GM12878 (cell line): ENCODE measurements at regions not wholly inside any gene's neighbourhood (a gene's known extent, or its start where the extent isn't known, plus 50 kb on each side); places are given as distances from the start of the nearest gene placed in this dataset.

Experiments
- ATAC-seq: fragments of 200-7000 bp; cut with Tn5 transposase; 3 replicates; pipeline ENCODE4 v1.9.1; 2020; ENCODE audit warnings: mild to moderate bottlenecking, moderate library complexity
- BruUV-seq: library from RNA; stranded (reverse); fragments of 400-500 nt; replicated peaks from 2 replicates; lab custom pipeline; 2021; lab: Mats Ljungman, UMichigan
- CTCF ChIA-PET: fragments of 300-600 bp; sonication (Branson Sonifier 250); formaldehyde crosslinking; extraction: SDS; loops from one replicate; lab custom pipeline; 2021; ENCODE audit warnings: inconsistent platforms; lab: Yijun Ruan, JAX
- POLR2A ChIA-PET: fragments of 350-600 bp; formaldehyde crosslinking; extraction: SDS; loops from one replicate; lab custom pipeline; 2021; ENCODE audit warnings: inconsistent platforms; lab: Charles Lee
- RAD21 ChIA-PET: fragments of 300-600 bp; sonication (Branson Sonifier 250); formaldehyde crosslinking; loops from one replicate; lab custom pipeline; 2023; ENCODE audit warnings: antibody characterized with exemption; ENCODE audit not compliant: unreplicated experiment; lab: Charles Lee
- SMC1A ChIA-PET: fragments of 300-600 bp; sonication (Branson Sonifier 250); formaldehyde crosslinking; loops from one replicate; lab custom pipeline; 2023; ENCODE audit not compliant: unreplicated experiment, uncharacterized antibody; lab: Charles Lee
- DNase-seq: peaks from one replicate; pipeline ENCODE4 v3.0.0-alpha.2; 2011; ENCODE audit warnings: low read depth, low spot score
- FAIRE-seq: peaks from 3 replicates; lab custom pipeline; 2011; peaks lifted over from hg19 to GRCh38; lab: Jason Lieb, UNC
- H2AFZ ChIP-seq: 2 replicates; pipeline ENCODE4 v1.6.0; 2011; ENCODE audit warnings: low read depth, low read length, control low read depth; ENCODE audit not compliant: control insufficient read depth
- H3K27ac ChIP-seq: 2 replicates; pipeline ENCODE4 v1.5.1; 2011; ENCODE audit warnings: control low read depth; ENCODE audit not compliant: control insufficient read depth, insufficient read depth
- H3K27me3 ChIP-seq, 2 experiments: replicated peaks in 1 of 2; 2 replicates each; pipeline versions ENCODE4 v1.6.0 to v1.6.1; 2011; ENCODE audit warnings: low read length in 1 of 2; ENCODE audit not compliant: control insufficient read depth in 2 of 2, insufficient read depth in 2 of 2
- H3K36me3 ChIP-seq, 2 experiments: 2 replicates each; pipeline ENCODE4 v1.5.1; 2011; ENCODE audit warnings: low read length in 1 of 2; ENCODE audit not compliant: control insufficient read depth in 2 of 2, insufficient read depth in 2 of 2
- H3K4me1 ChIP-seq: 2 replicates; pipeline ENCODE4 v1.6.1; 2011; ENCODE audit warnings: mild to moderate bottlenecking, low read length, moderate library complexity, mixed read lengths; ENCODE audit not compliant: control insufficient read depth, insufficient read depth
- H3K4me2 ChIP-seq: 2 replicates; pipeline ENCODE4 v1.6.0; 2011; ENCODE audit warnings: control low read depth; ENCODE audit not compliant: control insufficient read depth, insufficient read depth
- H3K4me3 ChIP-seq: fragments of 200-600 bp; sonication (generic); 2 replicates; pipeline ENCODE4 v1.5.1; 2016
- H3K79me2 ChIP-seq: 2 replicates; pipeline ENCODE4 v1.6.0; 2011; ENCODE audit warnings: low read length; ENCODE audit not compliant: control insufficient read depth, insufficient read depth
- H3K9ac ChIP-seq: 2 replicates; pipeline ENCODE4 v1.8.0; 2011; ENCODE audit warnings: low read length, control low read depth, mixed read lengths; ENCODE audit not compliant: control insufficient read depth, insufficient read depth
- H3K9me3 ChIP-seq: replicated peaks from 3 replicates; pipeline ENCODE4 v1.5.1; 2011; ENCODE audit warnings: mild to moderate bottlenecking, low read length; ENCODE audit not compliant: control insufficient read depth, insufficient read depth
- H4K20me1 ChIP-seq: 2 replicates; pipeline ENCODE4 v1.6.0; 2011; ENCODE audit not compliant: control insufficient read depth, insufficient read depth
- ASH2L ChIP-seq: fragments of 300-600, 200-600 bp; sonication (generic); IDR thresholded peaks from 2 replicates; pipeline ENCODE4 v1.6.1; 2017; ENCODE audit warnings: low read depth, mild to moderate bottlenecking, borderline replicate concordance
- ATF7 ChIP-seq: fragments of 450-650 bp; IDR thresholded peaks from 2 replicates; pipeline ENCODE4 v1.6.1; 2016; ENCODE audit warnings: low read depth, mild to moderate bottlenecking
- CBFB ChIP-seq: IDR thresholded peaks from 2 replicates; pipeline ENCODE4 v1.6.1; 2016; ENCODE audit warnings: antibody characterized with exemption, low read depth
- CREB1 ChIP-seq: IDR thresholded peaks from 2 replicates; pipeline ENCODE4 v1.6.1; 2012; ENCODE audit warnings: low read depth, mild to moderate bottlenecking, inconsistent platforms
- FOXK2 ChIP-seq: fragments of 450-650 bp; IDR thresholded peaks from 2 replicates; pipeline ENCODE4 v1.6.1; 2017; ENCODE audit warnings: mild to moderate bottlenecking, moderate library complexity
- IRF4 ChIP-seq: IDR thresholded peaks from 2 replicates; pipeline ENCODE4 v1.6.1; 2011; ENCODE audit warnings: low read depth, low read length
- JUNB ChIP-seq: IDR thresholded peaks from 2 replicates; pipeline ENCODE4 v1.6.1; 2016; ENCODE audit warnings: antibody characterized with exemption, mild to moderate bottlenecking
- MYB ChIP-seq: fragments of 150-350 bp; IDR thresholded peaks from 2 replicates; pipeline ENCODE4 v1.6.1; 2014; ENCODE audit warnings: mild to moderate bottlenecking, low read depth, low read length, borderline replicate concordance
- NR2F1 ChIP-seq: fragments of 450-650 bp; conservative IDR thresholded peaks from 2 replicates; pipeline ENCODE4 v1.6.1; 2017; ENCODE audit warnings: mild to moderate bottlenecking
- RBBP5 ChIP-seq: fragments of 200-600 bp; sonication (generic); conservative IDR thresholded peaks from 2 replicates; pipeline ENCODE4 v1.6.1; 2016
- TARDBP ChIP-seq: IDR thresholded peaks from 2 replicates; pipeline ENCODE4 v1.6.1; 2016; ENCODE audit warnings: borderline replicate concordance
- TBL1XR1 ChIP-seq: IDR thresholded peaks from 2 replicates; pipeline ENCODE4 v1.6.1; 2012; ENCODE audit warnings: low read depth, low read length, improper control_type of control experiment
- TCF3 ChIP-seq: IDR thresholded peaks from 2 replicates; pipeline ENCODE4 v1.6.1; 2012; ENCODE audit warnings: low read depth, mild to moderate bottlenecking, low read length, borderline replicate concordance; ENCODE audit not compliant: insufficient read depth
- ZNF207 ChIP-seq: fragments of 450-650 bp; IDR thresholded peaks from 2 replicates; pipeline ENCODE4 v1.6.1; 2014; ENCODE audit warnings: antibody characterized with exemption, mild to moderate bottlenecking, borderline replicate concordance
- ZNF622 ChIP-seq: fragments of 450-650 bp; IDR thresholded peaks from 2 replicates; pipeline ENCODE4 v1.6.1; 2017; ENCODE audit warnings: mild to moderate bottlenecking, inconsistent platforms
- WGBS: methylation state at CpG from one replicate; pipeline ENCODE4 v1.1.6; 2016; ENCODE audit warnings: low lambda C conversion rate; ENCODE audit not compliant: insufficient replicate concordance, insufficient coverage; ENCODE audit errors: missing lambda C conversion rate; 5-methylcytosine and 5-hydroxymethylcytosine counted together
- in situ Hi-C: fragments of 300-500 bp; cut with MboI; formaldehyde crosslinking; loops from 9 replicates; pipeline ENCODE4 v1.14.3; 2018; ENCODE audit warnings: mixed read lengths
- intact Hi-C: fragments of 100-400 bp; cut with micrococcal nuclease; formaldehyde crosslinking; loops from one replicate; pipeline ENCODE4 v1.14.2; 2022; ENCODE audit not compliant: unreplicated experiment
- TF ChIP-seq, protein P1 (sequence below): fragments of 450-650 bp; IDR thresholded peaks from 2 replicates; pipeline ENCODE4 v1.6.1; 2017; ENCODE audit warnings: mild to moderate bottlenecking, low read depth, inconsistent platforms; ENCODE audit not compliant: poor library complexity, severe bottlenecking
- TF ChIP-seq, protein P2 (sequence below): fragments of 450-650 bp; IDR thresholded peaks from 2 replicates; pipeline ENCODE4 v1.6.1; 2017; ENCODE audit warnings: borderline replicate concordance

DNA sequence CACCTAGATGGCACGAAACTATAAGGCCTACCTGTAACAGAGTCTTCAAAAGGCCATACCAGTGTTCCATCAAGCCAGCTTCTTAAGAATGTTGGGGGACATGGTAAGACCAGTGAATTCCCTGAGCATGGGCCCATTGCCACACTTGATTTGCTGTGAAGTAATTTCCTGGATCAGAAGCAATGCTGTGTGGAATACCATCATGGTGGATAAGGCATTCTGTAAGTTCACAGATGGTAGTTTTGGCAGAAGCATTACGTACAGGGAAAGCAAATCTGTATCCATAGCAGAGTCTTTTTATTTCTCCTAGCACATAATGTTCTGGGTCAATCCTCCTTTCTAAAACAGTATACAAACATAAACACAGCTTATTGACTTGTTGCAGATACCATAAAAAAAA is 89.1 kb upstream of the MAST4 start:
- in situ Hi-C loops = no loop called here
- ChIA-PET POLR2A (no interaction called here), CTCF (interaction anchor here (1.0 kb wide), 1 partner anchor 9 kb away, joined by 3 read pairs; no protein-coding TSS in a partner anchor)

DNA sequence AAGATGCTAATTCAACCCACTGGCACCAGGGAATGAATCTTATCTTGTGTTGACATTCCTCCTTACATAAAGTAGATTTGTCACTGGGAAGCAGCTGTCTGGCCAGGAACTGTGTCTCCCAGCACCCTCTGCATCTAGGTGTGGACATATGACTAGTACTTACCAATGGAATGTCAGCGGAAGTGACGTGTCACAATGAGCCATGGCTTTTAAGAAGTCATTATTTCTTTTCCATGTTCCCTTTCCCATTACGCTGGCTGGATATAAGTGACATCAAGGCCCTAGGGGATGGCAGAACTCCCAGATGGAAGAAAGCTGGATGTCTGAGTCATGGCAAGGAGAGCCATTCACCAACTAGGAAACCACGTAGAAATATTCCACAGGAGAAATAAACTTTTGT is 84.7 kb upstream of the MAST4 start:
- Histone ChIP-seq H4K20me1 (no peaks in the 10 kb centered on the region), H3K27me3 (peaks cover 0 to 7% of the 10 kb centered on the region in 2 experiments; a peak in 1 of 4 replicates), H3K27ac (no peak overlapping the region), H3K4me1 (no peaks in the 10 kb centered on the region), H3K36me3 (no peaks in the 10 kb centered on the region), H2AFZ (no peak overlapping the region), H3K4me3 (no peak overlapping the region), H3K9me3 (no peaks in the 10 kb centered on the region), H3K79me2 (no peaks in the 10 kb centered on the region), H3K4me2 (no peak overlapping the region), H3K9ac (no peak overlapping the region)
- in situ Hi-C loops = no loop called here
- intact Hi-C loops = no loop called here
- 33% methylated on average over 4 of the region's 4 CpGs for WGBS
- no TSS peak for BruUV-seq
- SMC1A ChIA-PET = no interaction called here
- DNase-seq (no peak), ATAC-seq (no peak), FAIRE-seq (no peak)
- CTCF ChIA-PET = no interaction called here
- RAD21 ChIA-PET = no interaction called here
- POLR2A ChIA-PET = no interaction called here
- no peak for TF ChIP-seq FOXK2
- no peak for TF ChIP-seq JUNB
- no peak for TF ChIP-seq CBFB
- TF ChIP-seq ZNF622 = no peak
- no peak for TF ChIP-seq ZNF207
- TF ChIP-seq TARDBP = no peak
- TF ChIP-seq ASH2L = no peak
- TF ChIP-seq CREB1 = no peak
- no peak for TF ChIP-seq RBBP5
- no peak for TF ChIP-seq ATF7
- TF ChIP-seq, protein P1, sequence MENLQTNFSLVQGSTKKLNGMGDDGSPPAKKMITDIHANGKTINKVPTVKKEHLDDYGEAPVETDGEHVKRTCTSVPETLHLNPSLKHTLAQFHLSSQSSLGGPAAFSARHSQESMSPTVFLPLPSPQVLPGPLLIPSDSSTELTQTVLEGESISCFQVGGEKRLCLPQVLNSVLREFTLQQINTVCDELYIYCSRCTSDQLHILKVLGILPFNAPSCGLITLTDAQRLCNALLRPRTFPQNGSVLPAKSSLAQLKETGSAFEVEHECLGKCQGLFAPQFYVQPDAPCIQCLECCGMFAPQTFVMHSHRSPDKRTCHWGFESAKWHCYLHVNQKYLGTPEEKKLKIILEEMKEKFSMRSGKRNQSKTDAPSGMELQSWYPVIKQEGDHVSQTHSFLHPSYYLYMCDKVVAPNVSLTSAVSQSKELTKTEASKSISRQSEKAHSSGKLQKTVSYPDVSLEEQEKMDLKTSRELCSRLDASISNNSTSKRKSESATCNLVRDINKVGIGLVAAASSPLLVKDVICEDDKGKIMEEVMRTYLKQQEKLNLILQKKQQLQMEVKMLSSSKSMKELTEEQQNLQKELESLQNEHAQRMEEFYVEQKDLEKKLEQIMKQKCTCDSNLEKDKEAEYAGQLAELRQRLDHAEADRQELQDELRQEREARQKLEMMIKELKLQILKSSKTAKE = no peak
- no peak for TF ChIP-seq IRF4

More for the DNA sequence above, 89.1 kb upstream of the MAST4 start:
- no peaks in the 10 kb centered on the region for H3K4me1 ChIP-seq
- H3K79me2 ChIP-seq = no peaks in the 10 kb centered on the region
- no peaks in the 10 kb centered on the region; the same call in 2 of the 3 replicates for H3K9me3 ChIP-seq
- WGBS = 44% methylated on average over 2 of the region's 2 CpGs
- H3K27me3 ChIP-seq = peaks cover 0 to 4% of the 10 kb centered on the region in 2 experiments; a peak in 1 of 4 replicates
- H3K9ac ChIP-seq = no peak overlapping the region
- H3K27ac ChIP-seq = no peak overlapping the region
- intact Hi-C loops = no loop called here
- no peak overlapping the region for H2AFZ ChIP-seq
- TF ChIP-seq, protein P2, sequence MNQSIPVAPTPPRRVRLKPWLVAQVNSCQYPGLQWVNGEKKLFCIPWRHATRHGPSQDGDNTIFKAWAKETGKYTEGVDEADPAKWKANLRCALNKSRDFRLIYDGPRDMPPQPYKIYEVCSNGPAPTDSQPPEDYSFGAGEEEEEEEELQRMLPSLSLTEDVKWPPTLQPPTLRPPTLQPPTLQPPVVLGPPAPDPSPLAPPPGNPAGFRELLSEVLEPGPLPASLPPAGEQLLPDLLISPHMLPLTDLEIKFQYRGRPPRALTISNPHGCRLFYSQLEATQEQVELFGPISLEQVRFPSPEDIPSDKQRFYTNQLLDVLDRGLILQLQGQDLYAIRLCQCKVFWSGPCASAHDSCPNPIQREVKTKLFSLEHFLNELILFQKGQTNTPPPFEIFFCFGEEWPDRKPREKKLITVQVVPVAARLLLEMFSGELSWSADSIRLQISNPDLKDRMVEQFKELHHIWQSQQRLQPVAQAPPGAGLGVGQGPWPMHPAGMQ = no peak
- no peak for TF ChIP-seq MYB
- no peak for TF ChIP-seq CREB1
- no peak for TF ChIP-seq NR2F1
- TF ChIP-seq FOXK2 = no peak
- no peak for TF ChIP-seq TBL1XR1
- TF ChIP-seq TCF3 = no peak
- ChIA-PET RAD21 (no interaction called here), SMC1A (interaction anchor here (0.9 kb wide), 1 partner anchor 91 kb away, joined by 3 read pairs; no protein-coding TSS in a partner anchor)
- BruUV-seq = no TSS peak
- H3K4me3 ChIP-seq = no peak overlapping the region
- ATAC-seq (no peak), FAIRE-seq (no peak), DNase-seq (no peak)
- no peaks in the 10 kb centered on the region for H4K20me1 ChIP-seq
- no peak overlapping the region for H3K4me2 ChIP-seq
- no peaks in the 10 kb centered on the region for H3K36me3 ChIP-seq
